Inflammatory macrophage treated with lipopolysaccharide for 1 hour (primary cell): ENCODE measurements at regions not wholly inside any gene's neighbourhood (a gene's known extent, or its start where the extent isn't known, plus 50 kb on each side); places are given as distances from the start of the nearest gene placed in this dataset.

Source experiments
- DNase-seq, 2 donors: peaks; one replicate each; pipeline ENCODE4 v3.0.0-alpha.2; 2020 to 2022

GRCh38 chr3:117631781-117632180 lies 922.2 kb downstream of the TUSC7 start:
- no peak for DNase-seq

GRCh38 chr3:117632191-117632590 lies 922.6 kb downstream of the TUSC7 start:
- no peak for DNase-seq

- DNase-seq, result no peak
These were observed 923.6 kb downstream of the TUSC7 start for GRCh38 chr3:117633207-117633606.

DNA sequence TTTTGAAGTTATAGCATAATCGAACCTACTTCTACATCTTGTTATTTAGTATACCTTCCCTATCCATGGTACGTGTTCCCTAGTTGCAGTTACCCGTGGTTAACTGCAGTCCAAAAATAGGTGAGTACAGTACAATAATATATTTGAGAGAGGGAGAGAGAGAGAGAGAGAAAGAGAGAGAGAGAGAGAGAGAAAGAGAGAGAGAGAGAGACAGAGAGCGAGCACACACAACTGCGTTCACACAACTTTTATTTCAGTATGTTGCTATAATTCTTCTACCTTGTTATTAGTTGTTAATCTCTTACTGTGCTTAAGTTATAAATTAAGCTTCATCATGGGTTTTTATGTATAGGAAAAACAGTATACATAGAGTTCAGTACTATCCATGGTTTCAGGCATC lies 928.1 kb downstream of the TUSC7 start:
- no peak for DNase-seq

GRCh38 chr3:117644203-117644602 lies 934.6 kb downstream of the TUSC7 start:
- no peak for DNase-seq

DNA sequence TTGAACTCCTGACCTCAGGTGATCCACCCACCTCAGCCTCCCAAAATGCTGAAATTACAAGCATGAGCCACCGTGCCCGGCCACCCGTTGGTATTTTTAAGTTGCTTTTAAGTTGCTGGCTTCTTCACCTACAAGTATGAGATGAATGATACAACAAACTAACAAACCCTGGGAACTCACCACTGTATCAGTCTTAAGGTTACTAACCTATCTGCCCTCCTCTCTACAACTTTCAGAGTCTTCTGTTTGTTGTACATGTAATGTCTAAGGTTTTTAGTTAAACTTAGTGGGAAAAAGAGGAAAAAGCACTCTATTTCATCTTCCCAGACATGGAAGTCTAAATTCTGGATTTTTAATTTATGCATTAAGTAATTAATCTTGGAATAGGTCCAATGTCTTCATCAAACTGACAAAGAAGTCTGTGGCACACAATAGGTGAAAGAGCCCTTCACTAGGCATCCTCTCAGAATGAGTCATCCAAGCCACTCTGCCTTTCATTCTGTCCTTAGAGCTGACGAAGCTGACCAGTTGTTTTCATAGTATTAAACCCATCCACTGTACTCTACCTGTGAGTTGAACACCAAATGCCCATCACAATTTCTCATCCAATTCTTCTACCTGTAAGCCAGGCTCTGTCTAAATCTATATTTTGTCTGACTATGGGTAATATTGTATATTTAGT lies 936.1 kb downstream of the TUSC7 start:
- DNase-seq, result no peak

- DNase-seq, result no peak
These were observed 937.9 kb downstream of the TUSC7 start for GRCh38 chr3:117647435-117647834.

GRCh38 chr3:117651246-117651645 lies 941.7 kb downstream of the TUSC7 start:
- DNase-seq, result no peak

- DNase-seq, result no peak
These were observed 946.8 kb downstream of the TUSC7 start for GRCh38 chr3:117656391-117656790.

DNA sequence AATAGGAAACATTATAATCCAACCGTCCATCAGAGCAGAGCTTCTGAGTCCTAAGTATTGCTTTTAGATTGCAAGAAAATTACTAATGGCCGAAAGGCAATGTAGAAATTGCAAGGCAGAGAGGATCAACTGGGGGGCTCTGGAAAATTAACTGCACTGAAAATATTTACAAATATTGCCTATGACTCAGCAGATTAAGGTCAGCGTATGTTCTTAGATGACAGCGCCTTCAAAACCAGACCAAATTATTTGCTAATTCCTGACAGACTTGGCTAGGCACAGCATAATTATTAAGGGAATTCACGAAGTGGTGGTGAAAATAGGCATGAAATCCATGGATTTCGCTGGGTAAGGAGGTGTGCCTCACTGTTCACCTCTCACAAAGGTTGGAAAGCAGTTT lies 947.7 kb downstream of the TUSC7 start:
- no peak for DNase-seq

DNA sequence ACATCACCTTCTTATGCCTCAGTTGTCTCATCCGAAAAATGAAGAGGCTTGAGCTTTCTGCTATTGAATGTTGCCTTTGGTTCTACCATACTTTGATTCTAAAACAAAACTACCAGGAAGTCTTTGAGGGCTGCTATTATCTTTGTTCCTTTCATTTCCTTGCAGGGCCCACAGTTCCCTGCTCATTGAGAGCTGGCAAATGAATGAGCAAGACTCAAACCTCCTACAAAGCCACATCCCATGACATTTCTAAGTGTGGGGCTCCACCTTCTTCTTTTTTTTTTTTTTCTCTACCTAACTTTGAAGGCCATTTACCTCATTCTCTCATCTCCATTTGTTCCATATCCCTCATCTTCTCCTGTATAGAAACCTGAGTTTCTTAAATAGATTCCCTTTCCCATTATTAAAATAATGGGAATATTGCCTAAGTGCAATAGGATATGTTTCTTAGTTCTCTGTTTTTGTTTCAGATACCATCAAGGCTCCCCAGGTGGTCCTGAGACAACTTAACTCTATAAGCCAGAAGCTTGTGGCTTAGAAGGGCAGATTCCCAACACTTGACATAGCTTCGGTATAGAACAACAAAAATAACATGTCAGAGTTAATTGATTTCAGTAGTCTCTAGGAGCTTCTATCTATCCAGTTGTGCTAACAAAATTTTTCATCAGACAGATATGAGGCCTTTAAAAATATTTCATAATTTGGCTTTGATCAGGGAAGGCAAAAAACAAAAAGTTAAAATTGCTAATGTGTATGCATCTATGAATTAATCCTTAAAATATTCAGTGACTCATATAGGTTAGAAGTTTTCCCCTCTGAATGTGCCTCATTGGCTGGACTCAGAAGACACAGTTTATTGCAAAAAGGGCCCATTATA lies 951.6 kb downstream of the TUSC7 start:
- DNase-seq, result no peak

GRCh38 chr3:117661818-117662095 lies 952.2 kb downstream of the TUSC7 start:
- DNase-seq, result no peak

DNA sequence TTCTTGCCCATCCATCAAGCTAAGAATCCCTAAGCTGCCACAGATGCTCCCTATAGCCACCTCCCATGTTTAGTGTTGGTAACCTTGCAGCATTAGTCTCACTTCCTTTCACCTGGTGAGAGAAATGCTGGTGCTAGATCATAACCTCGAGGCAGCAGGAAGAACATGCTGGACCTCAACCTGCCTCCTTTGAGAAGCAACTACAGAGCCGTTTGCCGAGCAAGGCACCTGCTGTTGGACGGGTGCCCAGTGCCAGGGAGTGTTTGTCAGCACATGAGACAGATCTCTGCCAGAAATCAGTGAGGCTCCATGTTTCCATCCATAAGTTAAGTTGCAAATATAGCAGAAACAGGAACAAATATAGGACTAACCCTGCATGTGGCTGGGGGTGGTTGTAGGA lies 955.7 kb downstream of the TUSC7 start:
- no peak for DNase-seq

DNA sequence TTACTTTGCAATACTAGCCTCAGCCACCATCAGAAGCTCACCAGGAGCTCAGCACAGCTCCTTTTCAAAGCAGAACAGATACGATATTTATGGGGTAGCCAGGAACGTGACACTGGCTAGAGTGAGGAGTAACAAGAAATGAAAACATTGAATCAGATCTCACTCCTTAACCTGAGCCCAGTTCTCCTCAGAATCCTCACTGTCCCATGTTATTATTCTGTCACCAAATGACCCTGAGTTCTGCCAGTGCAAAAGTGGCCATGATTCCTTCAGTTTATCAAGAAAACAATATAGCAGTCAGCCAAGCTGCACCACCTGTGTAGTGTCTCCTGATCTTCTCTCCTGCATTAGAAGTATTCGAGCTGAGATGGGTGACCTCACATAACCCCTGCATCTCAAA lies 956.7 kb downstream of the TUSC7 start:
- DNase-seq, result no peak

GRCh38 chr3:117666812-117667211 lies 957.2 kb downstream of the TUSC7 start:
- DNase-seq, result no peak

DNA sequence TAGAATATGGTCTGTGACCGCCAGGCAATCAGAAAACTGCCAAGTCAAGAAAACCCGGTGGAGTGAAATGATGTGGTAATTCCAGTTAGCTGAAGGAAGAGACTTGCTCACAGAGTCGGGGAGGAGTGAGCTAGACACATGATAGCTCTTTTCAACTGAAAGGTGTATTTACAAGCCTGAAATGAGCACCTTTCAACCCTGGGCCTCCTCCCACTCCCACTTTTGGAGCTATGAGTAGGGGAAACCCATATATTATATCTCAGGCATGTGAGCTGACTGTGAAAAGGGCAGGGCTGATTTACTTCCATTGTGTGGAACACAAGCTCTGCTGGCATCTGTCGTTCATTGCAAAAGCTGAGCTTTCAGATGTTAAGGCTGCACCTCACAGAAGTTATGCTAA lies 960.2 kb downstream of the TUSC7 start:
- no peak for DNase-seq

DNA sequence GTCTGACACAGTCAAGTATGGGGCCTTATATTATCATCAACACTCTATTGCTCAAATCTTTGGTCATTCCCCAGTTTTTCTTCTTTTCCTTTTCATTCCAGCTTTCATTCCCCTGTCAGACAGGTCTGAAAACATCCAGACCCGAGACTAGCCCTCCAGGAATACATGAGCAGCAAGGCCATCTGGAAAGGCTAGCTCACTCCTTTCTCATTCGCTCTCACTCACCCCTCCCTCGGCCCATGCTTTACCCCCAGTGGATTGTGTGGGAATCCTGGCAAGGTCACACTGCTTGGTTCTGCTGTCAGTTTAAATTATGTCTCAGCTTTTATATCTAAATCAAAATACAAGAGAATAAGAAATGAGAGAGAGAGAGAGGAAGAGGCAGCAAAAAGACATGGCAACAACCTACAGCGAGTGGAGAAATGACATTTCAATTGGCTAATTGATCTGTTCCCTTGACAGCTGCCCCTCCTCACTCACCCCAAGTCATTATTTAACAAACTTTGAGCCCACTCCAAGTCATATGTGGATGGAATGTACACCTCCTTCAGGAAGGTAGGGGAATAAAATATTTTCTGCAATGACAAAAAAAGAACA lies 962.2 kb downstream of the TUSC7 start:
- DNase-seq, result no peak

GRCh38 chr3:117674321-117674720 lies 964.7 kb downstream of the TUSC7 start:
- no peak for DNase-seq

DNA sequence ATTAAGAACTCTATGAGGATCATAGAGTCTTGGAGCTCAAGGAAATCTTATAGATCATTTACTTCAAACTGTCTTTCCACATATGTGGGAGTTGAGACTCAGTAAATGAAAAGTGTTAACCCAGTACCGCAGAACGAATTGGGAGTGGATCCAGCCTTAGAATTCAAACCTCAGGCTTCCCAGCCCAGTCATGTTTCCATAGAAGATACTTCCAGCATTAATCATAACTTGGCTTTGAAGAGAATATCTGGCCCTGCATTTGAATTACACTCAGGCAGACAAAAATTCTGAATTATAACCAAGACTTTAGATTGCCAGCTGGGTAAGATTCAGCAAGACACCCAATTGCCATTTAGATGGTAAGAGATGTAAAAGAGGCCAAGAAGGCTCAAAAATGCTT lies 972.0 kb downstream of the TUSC7 start:
- no peak for DNase-seq

GRCh38 chr3:117687096-117687495 lies 977.5 kb downstream of the TUSC7 start:
- no peak for DNase-seq

GRCh38 chr3:117688583-117688982 lies 979.0 kb downstream of the TUSC7 start:
- DNase-seq, result no peak

DNA sequence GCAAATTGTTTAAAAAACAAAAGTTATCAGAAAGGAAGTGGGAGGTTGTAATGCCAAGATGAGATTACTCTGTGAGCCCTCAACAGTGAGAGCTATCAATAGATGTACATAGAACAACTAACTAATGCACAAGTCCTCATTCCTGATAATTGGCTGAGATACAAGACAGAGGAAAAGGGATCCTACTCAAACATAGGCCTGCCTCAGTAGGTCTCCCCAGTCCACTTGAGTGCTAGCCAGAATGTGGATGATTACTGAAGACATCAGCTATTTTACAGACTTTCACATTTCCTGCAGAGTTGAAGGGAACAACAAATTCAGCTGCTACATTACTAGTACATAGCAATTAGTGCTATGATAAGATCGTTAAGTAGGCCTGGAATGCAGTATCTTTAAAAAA lies 981.9 kb downstream of the TUSC7 start:
- no peak for DNase-seq

DNA sequence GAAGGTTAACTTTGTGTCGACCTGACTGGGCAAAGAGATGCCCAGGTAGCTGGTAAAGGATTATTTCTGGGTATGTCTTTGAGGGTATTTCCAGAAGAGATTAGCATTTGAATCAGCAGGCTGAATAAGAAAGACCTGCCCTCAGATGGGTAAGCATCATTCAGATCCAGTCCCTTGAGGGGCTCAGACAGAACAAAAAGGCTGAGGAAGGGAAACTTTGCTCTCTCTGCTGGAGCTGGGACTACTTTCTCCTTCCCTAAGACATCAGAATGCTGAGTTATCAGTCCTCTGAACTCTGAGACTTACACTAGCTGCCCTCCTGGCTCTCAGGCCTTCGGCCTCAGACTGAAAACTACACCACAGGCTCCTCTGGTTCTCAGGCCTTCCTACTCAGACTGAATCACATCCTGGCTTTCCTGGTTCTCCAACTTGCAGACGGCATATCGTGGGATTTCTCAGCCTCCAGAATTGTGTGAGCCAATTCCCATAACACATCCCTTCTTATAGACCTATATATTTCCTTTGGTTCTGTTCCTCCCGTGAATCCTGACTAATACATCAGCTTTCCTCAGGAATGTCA lies 982.9 kb downstream of the TUSC7 start:
- DNase-seq, result no peak

- DNase-seq, result no peak
These were observed 985.7 kb downstream of the TUSC7 start for GRCh38 chr3:117695321-117695720.
